Heart left ventricle (tissue), 16 donors: ENCODE measurements at regions not wholly inside any gene's neighbourhood (a gene's known extent, or its start where the extent isn't known, plus 50 kb on each side); places are given as distances from the start of the nearest gene placed in this dataset.

Experiments used
- ATAC-seq, 4 donors: fragments of 200-7000 bp; cut with Tn5 transposase; one replicate each; pipeline ENCODE4 v1.9.1; 2020 to 2022; ENCODE audit warnings: moderate library complexity in 4 of 4, mild to moderate bottlenecking in 3 of 4, moderate number of reproducible peaks in 1 of 4
- DNase-seq, 5 donors: peaks; one replicate each; pipeline ENCODE4 v3.0.0-alpha.2; 2020
- H3K27ac ChIP-seq, 12 donors: fragments of 200-600 bp; sonication (generic) in 4 of 12; one replicate each; pipeline versions ENCODE4 v1.5.0 to v1.8.0; 2016 to 2022; ENCODE audit warnings: mild to moderate bottlenecking in 2 of 12
- H3K27me3 ChIP-seq, 9 donors: fragments of 200-600 bp; sonication (generic) in 2 of 9; one replicate each; pipeline versions ENCODE4 v1.5.1 to v1.8.0; 2016 to 2022; ENCODE audit warnings: mild to moderate bottlenecking in 3 of 9
- H3K36me3 ChIP-seq, 9 donors: fragments of 200-600 bp; sonication (generic) in 2 of 9; one replicate each; pipeline versions ENCODE4 v1.5.0 to v1.8.0; 2018 to 2022; ENCODE audit warnings: mild to moderate bottlenecking in 2 of 9
- H3K4me1 ChIP-seq, 12 donors: fragments of 200-600 bp; sonication (generic) in 4 of 12; one replicate each; pipeline versions ENCODE4 v1.5.0 to v1.8.0; 2016 to 2022; ENCODE audit warnings: mild to moderate bottlenecking in 3 of 12
- H3K4me3 ChIP-seq, 12 donors: fragments of 200-600 bp; sonication (generic) in 4 of 12; one replicate each; pipeline versions ENCODE4 v1.5.0 to v1.8.0; 2017 to 2022; ENCODE audit warnings: mild to moderate bottlenecking in 9 of 12, moderate library complexity in 4 of 12
- H3K9me3 ChIP-seq, 12 donors: fragments of 200-600 bp; sonication (generic) in 4 of 12; one replicate each; pipeline versions ENCODE4 v1.5.0 to v1.8.0; 2016 to 2022; ENCODE audit warnings: mild to moderate bottlenecking in 1 of 12
- CTCF ChIP-seq, 12 donors: fragments of 200-600 bp; sonication (generic) in 4 of 12; IDR thresholded peaks; one replicate each; pipeline versions ENCODE4 v1.5.0 to v1.8.0; 2018 to 2022; ENCODE audit warnings: antibody characterized with exemption in 12 of 12, mild to moderate bottlenecking in 5 of 12
- POLR2A ChIP-seq, 2 donors: fragments of 450-650 bp; IDR thresholded peaks; one replicate each; pipeline ENCODE4 v1.6.1; 2017; ENCODE audit warnings: antibody characterized with exemption in 2 of 2, mild to moderate bottlenecking in 2 of 2, moderate library complexity in 2 of 2
- WGBS, 4 donors: extraction: QIAGEN DNeasy Blood & Tissue Kit in 2 of 4; methylation state at CpG; one replicate each; pipeline versions ENCODE4 v1.1.5 to v1.1.7; 2013 to 2018; 5-methylcytosine and 5-hydroxymethylcytosine counted together
- intact Hi-C, 10 donors: fragments of 100-400 bp; cut with DNase I; formaldehyde crosslinking; loops; one replicate each; pipeline versions ENCODE4 v1.11.1 to v1.14.2; 2022
- donor health status: ischemic (EF 13 %, LVEDD 7.1; RV severe dilation, severe dysfunction).
- donor health status: healthy with polysubstance abuse.
- donor health status: DM: no; HTN: yes; CAD: no.
- donor health status: DM: no; HTN: no; CAD: no.
- donor health status: ischemic (EF 25% LVEDD 6.9; RV normal size, moderate dysfunction).
- donor health status: ischemic (EF 25% LVEDD 5.7; RV mildly dilated, moderate dysfunction).
- donor health status: healthy.
- donor health status: DM: yes; HTN: yes; CAD: no.
- donor health status: ischemic (EF 35%, LVEDD 5.7; RV mildly dilated, moderate dysfunction).
- donor health status: nonischemic (EF 11% LVEDD 7.7; RV severe dilation, severe dysfunction).
- donor health status: DM: yes; HTN: yes; CAD: no.
- donor health status: PGD.
- donor health status: ischemic (EF 29% LVEDD 5.4; RV normal size, mild dysfunction).
- donor health status: nonischemic (EF 23%, LVEDD 6.1; RV moderate dilation, normal function).

GRCh38 chr10:9024210-9024609, 969.7 kb downstream of the GATA3 start:
- WGBS, 4 donors = 69 to 79% (median 76%) methylated on average over 2 of the region's 2 CpGs
- H3K27ac ChIP-seq = no peak overlapping the region
- intact Hi-C loops = no loop called here
- H3K4me1 ChIP-seq = no peaks in the 10 kb centered on the region
- H3K4me3 ChIP-seq = no peak overlapping the region
- H3K36me3 ChIP-seq = no peaks in the 10 kb centered on the region
- peaks cover 0 to 6% (median 0%) of the 10 kb centered on the region in 9 donors for H3K27me3 ChIP-seq
- no peaks in the 10 kb centered on the region for H3K9me3 ChIP-seq
- TF ChIP-seq POLR2A (IDR thresholded peaks at IDR 0.05) (no peak), CTCF (IDR thresholded peaks at IDR 0.05) (no peak)
- no peak for DNase-seq
- ATAC-seq = no peak

GRCh38 chr10:9028231-9028630, 973.7 kb downstream of the GATA3 start:
- no peak overlapping the region for H3K4me3 ChIP-seq
- peaks cover 0 to 3% (median 0%) of the 10 kb centered on the region in 9 donors for H3K27me3 ChIP-seq
- no peaks in the 10 kb centered on the region for H3K4me1 ChIP-seq
- DNase-seq (no peak), ATAC-seq (no peak)
- no peak for TF ChIP-seq POLR2A (IDR thresholded peaks at IDR 0.05)
- H3K36me3 ChIP-seq = no peaks in the 10 kb centered on the region
- intact Hi-C loops = no loop called here
- no peak overlapping the region for H3K27ac ChIP-seq
- peaks cover 0 to 3% (median 0%) of the 10 kb centered on the region in 12 donors for H3K9me3 ChIP-seq

- intact Hi-C loops = no loop called here
- no peaks in the 10 kb centered on the region for H3K27me3 ChIP-seq
- WGBS, 4 donors = 71 to 83% (median 78%) methylated on average over 1 of the region's 1 CpG
- peaks cover 0 to 17% (median 7%) of the 10 kb centered on the region in 12 donors for H3K9me3 ChIP-seq
- no peak for ATAC-seq
- DNase-seq = no peak
- H3K4me3 ChIP-seq = no peak overlapping the region
- no peak for TF ChIP-seq CTCF (IDR thresholded peaks at IDR 0.05)
- no peak overlapping the region for H3K27ac ChIP-seq
- H3K36me3 ChIP-seq = no peaks in the 10 kb centered on the region
- H3K4me1 ChIP-seq = no peaks in the 10 kb centered on the region
Observed at GRCh38 chr10:9035355-9035754, 980.9 kb downstream of the GATA3 start.

- 71 to 82% (median 75%) methylated on average over 4 of the region's 4 CpGs for WGBS, 4 donors
- Histone ChIP-seq H3K27ac (no peak overlapping the region), H3K4me1 (no peaks in the 10 kb centered on the region), H3K9me3 (peaks cover 0 to 17% (median 6%) of the 10 kb centered on the region in 12 donors), H3K4me3 (no peak overlapping the region), H3K36me3 (no peaks in the 10 kb centered on the region), H3K27me3 (no peaks in the 10 kb centered on the region)
- DNase-seq = no peak
- TF ChIP-seq CTCF (IDR thresholded peaks at IDR 0.05) (no peak), POLR2A (IDR thresholded peaks at IDR 0.05) (no peak)
- ATAC-seq = no peak
- intact Hi-C loops = no loop called here
Observed at GRCh38 chr10:9036711-9037204, 982.3 kb downstream of the GATA3 start.

GRCh38 chr10:9038146-9038714, 983.7 kb downstream of the GATA3 start:
- H3K36me3 ChIP-seq = no peaks in the 10 kb centered on the region
- TF ChIP-seq POLR2A (IDR thresholded peaks at IDR 0.05) (no peak), CTCF (IDR thresholded peaks at IDR 0.05) (no peak)
- DNase-seq = no peak
- no peaks in the 10 kb centered on the region for H3K27me3 ChIP-seq
- ATAC-seq = no peak
- no peak overlapping the region for H3K4me3 ChIP-seq
- 78 to 83% (median 82%) methylated on average over 4 of the region's 4 CpGs for WGBS, 4 donors
- intact Hi-C loops = no loop called here
- peaks cover 0 to 17% (median 6%) of the 10 kb centered on the region in 12 donors for H3K9me3 ChIP-seq
- no peaks in the 10 kb centered on the region for H3K4me1 ChIP-seq
- H3K27ac ChIP-seq = no peak overlapping the region
